ENCODE measurements at regions not wholly inside any gene's neighbourhood (a gene's known extent, or its start where the extent isn't known, plus 50 kb on each side); places are given as distances from the start of the nearest gene placed in this dataset.

DNA sequence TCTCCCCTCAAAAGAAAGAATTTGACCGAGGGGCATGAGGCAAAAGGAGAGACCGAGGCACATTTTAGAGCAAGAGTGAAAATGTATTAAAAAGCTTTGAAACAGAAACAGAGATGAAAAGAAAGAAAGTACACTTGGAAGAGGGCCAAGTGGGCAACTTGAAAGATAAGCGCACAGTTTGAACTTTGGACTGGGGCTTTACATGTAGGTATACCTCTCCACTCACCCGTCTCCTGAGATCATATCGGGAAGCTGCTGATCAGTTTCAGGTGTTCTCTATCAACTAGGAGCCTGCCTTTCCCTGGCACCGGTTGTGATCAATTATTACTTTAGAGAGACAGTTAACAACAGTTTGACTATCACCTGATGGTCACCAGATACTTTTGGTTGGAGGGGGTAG is 2666.5 kb downstream of the ARAP2 start:
- Histone ChIP-seq H3K4me1 (ENCODE audit: insufficient read depth, low read length, poor library complexity, severe bottlenecking) (no peaks in the 10 kb centered on the region), H3K79me2 (ENCODE audit: insufficient read depth, low read depth, low read length) (no peaks in the 10 kb centered on the region), H3K9me3 (ENCODE audit: low read length) (no peaks in the 10 kb centered on the region), H2AFZ (ENCODE audit: low read length) (no peak overlapping the region), H3K4me2 (ENCODE audit: low read length) (no peak overlapping the region), H3K4me3 (ENCODE audit: low read depth, low read length, poor library complexity, severe bottlenecking) (no peak overlapping the region), H3K9me2 (ENCODE audit: insufficient read depth, low read length) (no peaks in the 10 kb centered on the region), H3K36me3 (ENCODE audit: insufficient read depth, low read length) (no peaks in the 10 kb centered on the region), H3K27ac (ENCODE audit: low read depth, low read length, poor library complexity, severe bottlenecking) (no peak overlapping the region), H4K20me1 (ENCODE audit: insufficient read depth, low read length) (no peaks in the 10 kb centered on the region)
- intact Hi-C loops (cut with micrococcal nuclease; ENCODE audit: unreplicated experiment) = no loop called here
- TF ChIP-seq, protein P1, sequence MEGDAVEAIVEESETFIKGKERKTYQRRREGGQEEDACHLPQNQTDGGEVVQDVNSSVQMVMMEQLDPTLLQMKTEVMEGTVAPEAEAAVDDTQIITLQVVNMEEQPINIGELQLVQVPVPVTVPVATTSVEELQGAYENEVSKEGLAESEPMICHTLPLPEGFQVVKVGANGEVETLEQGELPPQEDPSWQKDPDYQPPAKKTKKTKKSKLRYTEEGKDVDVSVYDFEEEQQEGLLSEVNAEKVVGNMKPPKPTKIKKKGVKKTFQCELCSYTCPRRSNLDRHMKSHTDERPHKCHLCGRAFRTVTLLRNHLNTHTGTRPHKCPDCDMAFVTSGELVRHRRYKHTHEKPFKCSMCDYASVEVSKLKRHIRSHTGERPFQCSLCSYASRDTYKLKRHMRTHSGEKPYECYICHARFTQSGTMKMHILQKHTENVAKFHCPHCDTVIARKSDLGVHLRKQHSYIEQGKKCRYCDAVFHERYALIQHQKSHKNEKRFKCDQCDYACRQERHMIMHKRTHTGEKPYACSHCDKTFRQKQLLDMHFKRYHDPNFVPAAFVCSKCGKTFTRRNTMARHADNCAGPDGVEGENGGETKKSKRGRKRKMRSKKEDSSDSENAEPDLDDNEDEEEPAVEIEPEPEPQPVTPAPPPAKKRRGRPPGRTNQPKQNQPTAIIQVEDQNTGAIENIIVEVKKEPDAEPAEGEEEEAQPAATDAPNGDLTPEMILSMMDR (conservative IDR thresholded peaks at IDR 0.05; ENCODE audit: low read length) = no peak
- TF ChIP-seq EZH2phosphoT487 (IDR thresholded peaks at IDR 0.05; ENCODE audit: borderline replicate concordance, low read depth, low read length) = no peak
- ChIA-PET POLR2A (no interaction called here), CTCF (ENCODE audit: unreplicated experiment) (interaction anchor here (0.5 kb wide), 1 partner anchor 225 kb away, joined by 3 read pairs; no protein-coding TSS in a partner anchor)
- BruUV-seq (replicated peaks) = no TSS peak
- no peak for DNase-seq (ENCODE audit: low spot score)

DNA sequence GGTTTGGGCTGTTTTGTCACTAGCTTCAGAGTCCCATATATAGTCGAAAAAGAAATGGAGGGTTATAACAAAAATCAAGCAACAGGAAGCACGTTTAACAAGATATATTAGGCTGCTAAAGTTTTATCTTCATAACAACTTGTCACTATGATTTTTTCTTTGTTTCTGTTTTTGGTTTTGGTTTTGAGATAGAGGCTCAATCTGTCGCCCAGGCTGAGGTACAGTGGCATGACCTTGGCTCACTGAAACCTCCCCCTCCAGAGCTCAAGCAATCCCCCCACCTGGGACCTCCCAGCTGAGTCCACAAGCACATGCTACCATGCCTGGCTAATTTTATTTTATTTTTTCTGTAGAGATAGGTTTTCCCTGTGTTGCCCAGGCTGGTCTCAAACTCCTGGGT is 2664.4 kb downstream of the ARAP2 start:
- ChIA-PET CTCF (ENCODE audit: unreplicated experiment) (no interaction called here), POLR2A (no interaction called here)
- BruUV-seq (replicated peaks) = no TSS peak

DNA sequence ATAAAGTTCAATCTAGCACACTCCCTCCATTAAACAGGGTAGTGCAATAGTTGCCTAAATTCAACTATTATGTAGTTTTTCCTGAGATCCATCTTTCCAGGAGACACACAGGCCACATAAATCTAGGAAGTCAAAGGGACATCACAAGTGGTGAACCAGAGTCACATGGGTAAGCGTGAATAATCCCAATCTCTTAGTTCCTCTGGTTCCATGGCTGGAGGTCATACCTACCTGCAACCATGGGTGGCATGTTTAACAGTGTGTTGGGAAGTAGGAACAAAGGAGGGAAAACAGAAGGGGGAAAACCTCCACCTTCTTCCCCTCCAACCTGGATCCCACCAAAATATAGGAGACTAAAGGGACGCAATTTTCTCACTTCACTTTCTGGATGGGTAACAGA is 2651.6 kb downstream of the ARAP2 start:
- H3K9me2 ChIP-seq (ENCODE audit: insufficient read depth, low read length) = no peaks in the 10 kb centered on the region
- H3K4me1 ChIP-seq (ENCODE audit: insufficient read depth, low read length, poor library complexity, severe bottlenecking) = no peaks in the 10 kb centered on the region
- TF ChIP-seq, protein P1 (conservative IDR thresholded peaks at IDR 0.05; ENCODE audit: low read length) = no peak
- no peak for TF ChIP-seq EZH2phosphoT487 (IDR thresholded peaks at IDR 0.05; ENCODE audit: borderline replicate concordance, low read depth, low read length)
- POLR2A ChIA-PET = interaction anchor here (0.7 kb wide), 1 partner anchor 204 kb away, joined by 4 read pairs; no protein-coding TSS in a partner anchor
- H3K36me3 ChIP-seq (ENCODE audit: insufficient read depth, low read length) = no peaks in the 10 kb centered on the region
- no peak overlapping the region for H3K27ac ChIP-seq (ENCODE audit: low read depth, low read length, poor library complexity, severe bottlenecking)
- intact Hi-C loops (cut with micrococcal nuclease; ENCODE audit: unreplicated experiment) = no loop called here
- no TSS peak for BruUV-seq (replicated peaks)
- H3K9me3 ChIP-seq (ENCODE audit: low read length) = no peaks in the 10 kb centered on the region
- H3K79me2 ChIP-seq (ENCODE audit: insufficient read depth, low read depth, low read length) = no peaks in the 10 kb centered on the region
- CTCF ChIA-PET (ENCODE audit: unreplicated experiment) = no interaction called here
- no peak overlapping the region for H3K4me3 ChIP-seq (ENCODE audit: low read depth, low read length, poor library complexity, severe bottlenecking)
- no peaks in the 10 kb centered on the region for H4K20me1 ChIP-seq (ENCODE audit: insufficient read depth, low read length)
- DNase-seq (ENCODE audit: low spot score) = peak; percentile 1
- no peak overlapping the region for H3K4me2 ChIP-seq (ENCODE audit: low read length)
- no peak overlapping the region for H2AFZ ChIP-seq (ENCODE audit: low read length)

More for the DNA sequence above, 2664.4 kb downstream of the ARAP2 start:
- DNase-seq (ENCODE audit: low spot score) = no peak
- Histone ChIP-seq H3K9me3 (ENCODE audit: low read length) (no peaks in the 10 kb centered on the region), H3K4me2 (ENCODE audit: low read length) (no peak overlapping the region), H3K9me2 (ENCODE audit: insufficient read depth, low read length) (no peaks in the 10 kb centered on the region), H3K4me1 (ENCODE audit: insufficient read depth, low read length, poor library complexity, severe bottlenecking) (no peaks in the 10 kb centered on the region), H4K20me1 (ENCODE audit: insufficient read depth, low read length) (no peaks in the 10 kb centered on the region), H2AFZ (ENCODE audit: low read length) (no peak overlapping the region), H3K36me3 (ENCODE audit: insufficient read depth, low read length) (no peaks in the 10 kb centered on the region), H3K79me2 (ENCODE audit: insufficient read depth, low read depth, low read length) (no peaks in the 10 kb centered on the region), H3K27ac (ENCODE audit: low read depth, low read length, poor library complexity, severe bottlenecking) (no peak overlapping the region), H3K4me3 (ENCODE audit: low read depth, low read length, poor library complexity, severe bottlenecking) (no peak overlapping the region)
- intact Hi-C loops (cut with micrococcal nuclease; ENCODE audit: unreplicated experiment) = no loop called here
- no peak for TF ChIP-seq EZH2phosphoT487 (IDR thresholded peaks at IDR 0.05; ENCODE audit: borderline replicate concordance, low read depth, low read length)
- TF ChIP-seq, protein P1 (conservative IDR thresholded peaks at IDR 0.05; ENCODE audit: low read length) = no peak
